ENCODE measurements at regions not wholly inside any gene's neighbourhood (a gene's known extent, or its start where the extent isn't known, plus 50 kb on each side); places are given as distances from the start of the nearest gene placed in this dataset.

- TF ChIP-seq SNAI2 (CRISPR knock-in tag; IDR thresholded peaks at IDR 0.05) = no peak
- TF ChIP-seq ZFP3 (CRISPR knock-in tag; IDR thresholded peaks at IDR 0.05) = no peak
- no peak for TF ChIP-seq ZC3H10 (CRISPR knock-in tag; IDR thresholded peaks at IDR 0.05)
- TF ChIP-seq ZFP30 (CRISPR knock-in tag; IDR thresholded peaks at IDR 0.05) = no peak
- no peak for TF ChIP-seq CSDC2 (CRISPR knock-in tag; IDR thresholded peaks at IDR 0.05)
- TF ChIP-seq PATZ1 (CRISPR knock-in tag; IDR thresholded peaks at IDR 0.05; ENCODE audit: borderline replicate concordance) = no peak
Measured at GRCh38 chr11:131186629-131187101, 183.8 kb upstream of the NTM start (continued).

GRCh38 chr11:131190446-131190845 is 180.0 kb upstream of the NTM start:
- no peak for ATAC-seq
- TF ChIP-seq POU6F1 (CRISPR knock-in tag; IDR thresholded peaks at IDR 0.05; ENCODE audit: borderline replicate concordance, low read depth) = no peak
- no peak for TF ChIP-seq GLIS3 (CRISPR knock-in tag; IDR thresholded peaks at IDR 0.05)
- no peak for TF ChIP-seq PPARA (CRISPR knock-in tag; IDR thresholded peaks at IDR 0.05; ENCODE audit: borderline replicate concordance)
- no peak for TF ChIP-seq TOX (CRISPR knock-in tag; IDR thresholded peaks at IDR 0.05; ENCODE audit: borderline replicate concordance)
- no peak for TF ChIP-seq ARNTL (CRISPR knock-in tag; IDR thresholded peaks at IDR 0.05; ENCODE audit: borderline replicate concordance, low read depth)

GRCh38 chr11:131191606-131192005 is 178.8 kb upstream of the NTM start:
- no peak for TF ChIP-seq CREB5 (CRISPR knock-in tag; IDR thresholded peaks at IDR 0.05; ENCODE audit: low read depth)
- no peak for TF ChIP-seq ZNF565 (CRISPR knock-in tag; conservative IDR thresholded peaks at IDR 0.05; ENCODE audit: low read depth)
- no peak for TF ChIP-seq ZNF70 (CRISPR knock-in tag; IDR thresholded peaks at IDR 0.05)
- no peak for TF ChIP-seq TSHZ2 (CRISPR knock-in tag; IDR thresholded peaks at IDR 0.05)
- TF ChIP-seq ZC3H10 (CRISPR knock-in tag; IDR thresholded peaks at IDR 0.05) = no peak
- no peak for TF ChIP-seq TCF4 (CRISPR knock-in tag; IDR thresholded peaks at IDR 0.05; ENCODE audit: borderline replicate concordance)
- no peak for TF ChIP-seq CSRNP3 (CRISPR knock-in tag; IDR thresholded peaks at IDR 0.05)
- TF ChIP-seq TOX (CRISPR knock-in tag; IDR thresholded peaks at IDR 0.05; ENCODE audit: borderline replicate concordance) = no peak
- TF ChIP-seq BACH2 (CRISPR knock-in tag; IDR thresholded peaks at IDR 0.05; ENCODE audit: borderline replicate concordance) = no peak
- TF ChIP-seq ZNF8 (CRISPR knock-in tag; IDR thresholded peaks at IDR 0.05) = no peak
- no peak for TF ChIP-seq OSR1 (CRISPR knock-in tag; IDR thresholded peaks at IDR 0.05)
- ATAC-seq = no peak

- no peak for ATAC-seq
- no peak for TF ChIP-seq TSHZ2 (CRISPR knock-in tag; IDR thresholded peaks at IDR 0.05)
- TF ChIP-seq ARNTL (CRISPR knock-in tag; IDR thresholded peaks at IDR 0.05; ENCODE audit: borderline replicate concordance, low read depth) = no peak
Measured at GRCh38 chr11:131192628-131193027, 177.8 kb upstream of the NTM start.

Measured in SK-N-SH treated with all-trans-retinoic acid at 6 μM for 48 hours (cell line).